ENCODE measurements at regions not wholly inside any gene's neighbourhood (a gene's known extent, or its start where the extent isn't known, plus 50 kb on each side); places are given as distances from the start of the nearest gene placed in this dataset.

DNA sequence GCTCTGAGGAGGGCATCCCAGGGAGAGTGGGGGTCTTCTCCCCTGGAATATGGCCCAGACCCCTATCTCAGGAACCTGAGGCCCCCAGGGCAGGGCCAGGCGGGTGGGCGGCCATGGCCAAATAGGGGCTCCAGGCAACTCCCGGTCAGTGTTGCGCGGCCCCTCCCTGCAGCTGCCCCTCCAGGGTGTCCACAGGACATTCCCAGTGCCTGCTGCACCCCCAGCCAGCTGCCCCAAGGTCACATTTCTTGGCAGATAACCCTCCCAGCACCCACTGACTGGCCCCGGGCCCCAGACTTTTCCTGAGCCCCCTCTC is 53.6 kb upstream of the EGFL7 start:
- Histone ChIP-seq H3K4me3 (no peak overlapping the region), H3K27me3 (no peaks in the 10 kb centered on the region), H3K36me3 (no peaks in the 10 kb centered on the region), H3K27ac (no peak overlapping the region), H3K9me3 (no peaks in the 10 kb centered on the region), H3K4me1 (peaks cover 9 to 39% (median 31%) of the 10 kb centered on the region in 12 donors)
- no peak for DNase-seq
- no peak for ATAC-seq
- TF ChIP-seq, protein P1, sequence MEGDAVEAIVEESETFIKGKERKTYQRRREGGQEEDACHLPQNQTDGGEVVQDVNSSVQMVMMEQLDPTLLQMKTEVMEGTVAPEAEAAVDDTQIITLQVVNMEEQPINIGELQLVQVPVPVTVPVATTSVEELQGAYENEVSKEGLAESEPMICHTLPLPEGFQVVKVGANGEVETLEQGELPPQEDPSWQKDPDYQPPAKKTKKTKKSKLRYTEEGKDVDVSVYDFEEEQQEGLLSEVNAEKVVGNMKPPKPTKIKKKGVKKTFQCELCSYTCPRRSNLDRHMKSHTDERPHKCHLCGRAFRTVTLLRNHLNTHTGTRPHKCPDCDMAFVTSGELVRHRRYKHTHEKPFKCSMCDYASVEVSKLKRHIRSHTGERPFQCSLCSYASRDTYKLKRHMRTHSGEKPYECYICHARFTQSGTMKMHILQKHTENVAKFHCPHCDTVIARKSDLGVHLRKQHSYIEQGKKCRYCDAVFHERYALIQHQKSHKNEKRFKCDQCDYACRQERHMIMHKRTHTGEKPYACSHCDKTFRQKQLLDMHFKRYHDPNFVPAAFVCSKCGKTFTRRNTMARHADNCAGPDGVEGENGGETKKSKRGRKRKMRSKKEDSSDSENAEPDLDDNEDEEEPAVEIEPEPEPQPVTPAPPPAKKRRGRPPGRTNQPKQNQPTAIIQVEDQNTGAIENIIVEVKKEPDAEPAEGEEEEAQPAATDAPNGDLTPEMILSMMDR (IDR thresholded peaks at IDR 0.05): no peak
- no peak for TF ChIP-seq POLR2A (IDR thresholded peaks at IDR 0.05)
- intact Hi-C loops (cut with DNase I): loop anchor here in 1 of 10 donors (5.0 kb wide), 1 partner anchor 62 kb away; the partner anchor contains the start of gene NOTCH1
- 90 to 94% (median 93%) methylated on average over 5 to 6 of the region's 6 CpGs for WGBS, 4 donors

DNA sequence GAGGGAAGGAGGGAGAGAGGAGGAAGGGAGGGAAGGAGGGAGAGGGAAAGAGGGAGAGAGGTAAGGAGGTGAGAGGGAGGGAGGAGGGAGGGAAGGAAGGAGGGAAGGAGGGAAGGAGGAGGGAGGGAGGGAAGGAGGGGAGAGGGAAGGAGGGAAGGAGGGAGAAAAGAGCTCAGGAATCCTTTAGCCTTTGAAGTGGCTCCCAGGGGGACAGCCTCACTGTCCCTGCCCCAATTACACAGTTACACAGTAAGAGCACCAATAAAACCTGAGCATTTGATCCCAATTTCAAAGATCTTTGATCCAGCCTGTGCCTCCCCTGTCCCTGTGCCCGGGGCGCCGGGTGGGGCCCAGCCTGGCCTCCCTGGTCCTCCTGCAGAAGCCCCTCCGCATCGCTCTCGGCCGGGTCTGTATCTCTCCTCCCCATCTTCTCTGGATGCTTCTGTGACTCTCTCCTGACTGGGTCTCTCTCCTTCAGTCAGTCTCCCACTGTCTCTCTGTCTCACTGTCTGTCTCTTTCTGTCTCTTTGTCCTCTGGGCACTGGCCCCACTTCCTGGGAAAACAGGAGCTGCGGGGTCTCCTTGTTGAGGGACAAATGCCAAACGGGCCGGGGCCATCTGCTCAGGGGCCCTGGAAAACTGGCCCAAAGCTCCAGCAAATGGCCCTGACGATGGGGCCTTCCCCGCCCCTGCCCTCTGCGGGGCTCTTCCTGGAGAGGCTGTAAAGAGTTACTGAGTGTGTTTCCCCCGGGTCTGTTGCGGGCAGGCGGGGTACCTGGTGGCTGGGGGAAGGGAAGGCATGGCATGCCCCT is 54.2 kb upstream of the EGFL7 start:
- no peaks in the 10 kb centered on the region for H3K36me3 ChIP-seq
- H3K27ac ChIP-seq: no peak overlapping the region
- H3K9me3 ChIP-seq: no peaks in the 10 kb centered on the region
- no peak for ATAC-seq
- TF ChIP-seq, protein P1 (IDR thresholded peaks at IDR 0.05): no peak
- no peak for TF ChIP-seq POLR2A (IDR thresholded peaks at IDR 0.05)
- H3K4me3 ChIP-seq: no peak overlapping the region
- WGBS, 4 donors: 81 to 90% (median 84%) methylated on average over 10 to 16 of the region's 16 CpGs
- peaks cover 9 to 39% (median 28%) of the 10 kb centered on the region in 12 donors for H3K4me1 ChIP-seq
- DNase-seq: no peak
- intact Hi-C loops (cut with DNase I): loop anchor here in 1 of 10 donors (5.0 kb wide), 1 partner anchor 61 kb away; the partner anchor contains the start of gene NOTCH1
- no peaks in the 10 kb centered on the region for H3K27me3 ChIP-seq

DNA sequence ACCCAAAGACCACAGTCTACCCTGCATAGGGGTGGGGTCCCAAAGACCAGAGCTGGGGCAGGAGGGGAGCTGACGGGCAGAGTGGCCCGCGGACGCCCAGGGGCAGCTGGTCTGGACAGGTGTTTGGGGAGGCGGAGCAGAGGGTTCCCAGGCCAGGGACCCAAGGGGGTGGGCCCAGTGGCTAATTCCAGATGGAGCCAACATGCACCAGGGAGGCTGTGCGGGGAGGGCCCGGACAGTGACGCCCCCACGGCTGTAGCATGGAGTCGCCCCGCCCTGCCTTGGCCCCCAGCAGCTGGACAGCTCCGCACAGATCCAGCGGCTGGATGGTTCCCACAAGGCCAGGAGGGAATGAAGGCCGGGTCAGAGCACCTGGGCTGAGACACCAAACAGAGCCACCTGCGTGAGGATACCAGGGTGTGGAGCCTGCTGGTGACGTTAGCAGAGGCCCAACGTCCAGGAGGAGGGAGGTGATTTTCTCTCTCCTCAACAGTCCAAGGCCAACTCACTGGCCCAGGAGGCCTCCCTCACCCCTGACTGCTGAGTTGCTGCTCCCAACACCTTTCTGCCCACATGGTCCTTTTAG is 55.3 kb upstream of the EGFL7 start:
- intact Hi-C loops (cut with DNase I): loop anchor here in 1 of 10 donors (5.0 kb wide), 1 partner anchor 60 kb away; the partner anchor contains the start of gene NOTCH1
- TF ChIP-seq, protein P1 (IDR thresholded peaks at IDR 0.05): no peak
- no peak for TF ChIP-seq POLR2A (IDR thresholded peaks at IDR 0.05)
- Histone ChIP-seq H3K27me3 (no peaks in the 10 kb centered on the region), H3K36me3 (no peaks in the 10 kb centered on the region), H3K9me3 (no peaks in the 10 kb centered on the region), H3K27ac (no peak overlapping the region), H3K4me3 (no peak overlapping the region), H3K4me1 (peaks cover 9 to 41% (median 25%) of the 10 kb centered on the region in 12 donors)
- WGBS, 4 donors: 91 to 97% (median 95%) methylated on average over 8 to 17 of the region's 17 CpGs
- DNase-seq (no peak), ATAC-seq (no peak)

DNA sequence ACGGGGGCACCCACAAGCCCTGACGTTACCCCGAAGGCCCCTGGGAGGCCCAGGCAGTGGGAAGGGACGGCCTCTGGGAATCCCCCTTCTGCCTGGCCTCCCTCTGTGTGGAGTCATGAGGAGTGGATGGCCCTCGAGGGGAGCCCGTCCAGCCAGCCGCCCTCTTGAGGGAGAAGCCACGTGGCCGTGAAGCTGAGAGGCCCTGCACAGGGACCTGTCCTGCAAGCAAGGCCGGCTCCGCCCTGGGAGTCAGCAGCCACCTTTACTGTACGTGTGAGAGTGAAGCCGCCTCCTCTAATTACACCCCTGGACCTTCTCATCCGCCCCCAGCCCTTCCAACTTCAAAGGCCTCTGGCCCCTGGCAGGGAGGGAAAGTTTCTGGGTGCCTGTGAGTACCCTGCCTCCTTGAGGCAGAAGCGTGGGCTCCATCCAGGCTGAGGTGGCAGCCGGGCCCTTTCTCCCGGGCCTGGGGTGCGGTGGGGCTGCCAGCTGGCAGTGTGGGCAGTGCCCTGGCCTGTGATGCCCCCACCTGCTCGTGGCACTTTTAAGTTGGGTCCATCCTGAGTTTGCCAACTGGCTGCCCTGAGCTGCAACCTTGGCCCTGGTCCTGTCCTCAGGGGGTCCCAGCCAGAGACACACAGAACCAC is 55.9 kb upstream of the EGFL7 start:
- TF ChIP-seq, protein P1 (IDR thresholded peaks at IDR 0.05): no peak
- TF ChIP-seq POLR2A (IDR thresholded peaks at IDR 0.05): no peak
- Histone ChIP-seq H3K4me1 (peaks cover 9 to 41% (median 25%) of the 10 kb centered on the region in 12 donors), H3K27me3 (no peaks in the 10 kb centered on the region), H3K36me3 (no peaks in the 10 kb centered on the region), H3K9me3 (no peaks in the 10 kb centered on the region), H3K4me3 (no peak overlapping the region), H3K27ac (peak overlapping the region in 5 of 12 donors; percentile 18 to 57 (median 44))
- ATAC-seq (no peak), DNase-seq (no peak)
- WGBS, 4 donors: 73 to 87% (median 78%) methylated on average over 15 to 19 of the region's 19 CpGs
- intact Hi-C loops (cut with DNase I): loop anchor here in 1 of 10 donors (5.0 kb wide), 1 partner anchor 60 kb away; the partner anchor contains the start of gene NOTCH1

Measured in heart left ventricle (tissue), 16 donors.